ENCODE measurements at regions not wholly inside any gene's neighbourhood (a gene's known extent, or its start where the extent isn't known, plus 50 kb on each side); places are given as distances from the start of the nearest gene placed in this dataset.

DNA sequence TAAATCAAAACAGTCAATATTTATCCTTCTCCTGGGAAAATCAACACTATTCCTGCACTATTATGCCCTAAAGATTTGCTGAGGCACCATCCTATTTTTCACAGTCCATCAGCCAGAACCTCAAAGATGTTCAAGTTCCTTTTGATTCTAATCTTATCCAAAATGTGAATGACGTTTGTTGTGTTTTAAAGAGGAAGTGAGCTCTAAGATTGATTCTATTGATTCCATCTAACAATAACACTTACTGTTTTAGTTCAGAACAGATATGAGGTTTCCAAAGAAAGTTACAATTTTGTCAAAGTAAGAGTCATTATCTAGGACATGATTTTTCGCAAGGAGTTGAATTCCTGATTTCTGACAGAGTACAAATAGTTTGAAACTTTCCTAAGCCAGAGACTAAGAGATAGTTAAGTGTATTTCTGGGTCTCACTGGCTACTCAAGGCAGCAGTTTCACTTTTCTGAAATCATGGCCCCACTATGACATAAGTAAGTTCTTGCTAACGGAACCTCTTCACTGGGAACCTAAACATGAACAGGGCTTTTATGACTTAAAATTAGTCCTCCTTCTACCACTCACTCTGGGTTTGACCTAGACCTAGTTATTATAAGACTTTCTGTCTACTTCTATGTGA, 84.7 kb downstream of the LHX9 start:
- Histone ChIP-seq H3K27me3 (no peaks in the 10 kb centered on the region), H3K36me3 (no peaks in the 10 kb centered on the region), H3K4me1 (no peaks in the 10 kb centered on the region), H3K27ac (no peak overlapping the region), H3K9me3 (no peaks in the 10 kb centered on the region), H3K4me3 (no peak overlapping the region)
- 64 to 67% methylated on average over 3 of the region's 3 CpGs for WGBS, 2 donors (ENCODE audit: low coverage in 1 of 2)
- TF ChIP-seq POLR2A (IDR thresholded peaks at IDR 0.05) (no peak), POLR2AphosphoS5 (IDR thresholded peaks at IDR 0.05) (no peak), EP300 (IDR thresholded peaks at IDR 0.05) (no peak)
- TF ChIP-seq, protein P1, sequence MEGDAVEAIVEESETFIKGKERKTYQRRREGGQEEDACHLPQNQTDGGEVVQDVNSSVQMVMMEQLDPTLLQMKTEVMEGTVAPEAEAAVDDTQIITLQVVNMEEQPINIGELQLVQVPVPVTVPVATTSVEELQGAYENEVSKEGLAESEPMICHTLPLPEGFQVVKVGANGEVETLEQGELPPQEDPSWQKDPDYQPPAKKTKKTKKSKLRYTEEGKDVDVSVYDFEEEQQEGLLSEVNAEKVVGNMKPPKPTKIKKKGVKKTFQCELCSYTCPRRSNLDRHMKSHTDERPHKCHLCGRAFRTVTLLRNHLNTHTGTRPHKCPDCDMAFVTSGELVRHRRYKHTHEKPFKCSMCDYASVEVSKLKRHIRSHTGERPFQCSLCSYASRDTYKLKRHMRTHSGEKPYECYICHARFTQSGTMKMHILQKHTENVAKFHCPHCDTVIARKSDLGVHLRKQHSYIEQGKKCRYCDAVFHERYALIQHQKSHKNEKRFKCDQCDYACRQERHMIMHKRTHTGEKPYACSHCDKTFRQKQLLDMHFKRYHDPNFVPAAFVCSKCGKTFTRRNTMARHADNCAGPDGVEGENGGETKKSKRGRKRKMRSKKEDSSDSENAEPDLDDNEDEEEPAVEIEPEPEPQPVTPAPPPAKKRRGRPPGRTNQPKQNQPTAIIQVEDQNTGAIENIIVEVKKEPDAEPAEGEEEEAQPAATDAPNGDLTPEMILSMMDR (IDR thresholded peaks at IDR 0.05): no peak
- no peak for ATAC-seq

DNA sequence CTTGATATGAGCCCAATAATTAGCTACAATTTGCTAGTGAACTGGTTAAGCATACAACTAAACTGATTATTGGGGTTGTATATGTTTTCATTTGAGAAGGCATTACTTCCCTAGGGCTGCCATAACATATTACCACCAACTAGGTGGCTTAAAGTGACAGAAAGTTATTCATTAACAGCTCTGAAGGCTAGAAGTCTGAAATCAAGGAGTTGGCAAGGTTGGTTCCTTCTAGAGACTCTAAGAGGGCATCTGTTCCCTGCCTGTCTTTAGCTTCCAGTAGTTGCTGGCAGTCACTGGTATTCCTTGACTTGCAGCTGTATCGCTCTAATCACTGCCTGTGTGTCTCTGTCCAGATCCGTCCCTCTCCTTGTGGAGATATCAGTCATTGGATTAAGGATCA, 86.3 kb downstream of the LHX9 start:
- no peak overlapping the region for H3K4me3 ChIP-seq
- no peak overlapping the region for H3K27ac ChIP-seq
- no peak for ATAC-seq
- TF ChIP-seq POLR2AphosphoS5 (IDR thresholded peaks at IDR 0.05): no peak
- no peaks in the 10 kb centered on the region for H3K9me3 ChIP-seq
- no peaks in the 10 kb centered on the region for H3K4me1 ChIP-seq
- 71 to 77% methylated on average over 2 of the region's 2 CpGs for WGBS, 2 donors (ENCODE audit: low coverage in 1 of 2)
- H3K27me3 ChIP-seq: no peaks in the 10 kb centered on the region
- no peaks in the 10 kb centered on the region for H3K36me3 ChIP-seq

DNA sequence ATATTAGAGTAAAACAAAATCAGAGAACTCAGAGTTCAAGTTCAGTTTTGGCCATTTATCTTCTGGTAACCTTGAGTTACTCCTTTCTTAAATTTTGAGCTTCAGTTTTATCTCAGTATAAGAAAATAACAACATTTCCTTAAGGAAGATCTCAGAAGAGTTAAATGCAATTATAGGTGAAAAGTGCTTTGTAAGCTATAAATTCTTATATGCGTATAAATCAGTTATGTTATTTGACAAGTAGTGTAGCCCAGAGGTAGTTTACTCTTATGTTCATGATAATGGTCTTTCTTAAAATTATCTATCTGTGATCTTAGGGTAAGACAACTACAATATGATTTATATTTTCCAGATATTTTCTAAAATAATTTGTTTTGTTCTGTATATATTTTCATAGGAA, 89.8 kb downstream of the LHX9 start:
- ATAC-seq: no peak
- no peak for TF ChIP-seq POLR2AphosphoS5 (IDR thresholded peaks at IDR 0.05)
- no peak for TF ChIP-seq EP300 (IDR thresholded peaks at IDR 0.05)
- TF ChIP-seq, protein P1 (IDR thresholded peaks at IDR 0.05): no peak
- TF ChIP-seq POLR2A (IDR thresholded peaks at IDR 0.05): no peak
- peaks cover 0 to 5% (median 0%) of the 10 kb centered on the region in 3 donors for H3K9me3 ChIP-seq
- no peaks in the 10 kb centered on the region for H3K27me3 ChIP-seq
- 87 to 88% methylated on average over 1 of the region's 1 CpG for WGBS, 2 donors (ENCODE audit: low coverage in 1 of 2)
- H3K36me3 ChIP-seq: no peaks in the 10 kb centered on the region
- no peak overlapping the region for H3K27ac ChIP-seq
- no peaks in the 10 kb centered on the region for H3K4me1 ChIP-seq
- no peak overlapping the region for H3K4me3 ChIP-seq

DNA sequence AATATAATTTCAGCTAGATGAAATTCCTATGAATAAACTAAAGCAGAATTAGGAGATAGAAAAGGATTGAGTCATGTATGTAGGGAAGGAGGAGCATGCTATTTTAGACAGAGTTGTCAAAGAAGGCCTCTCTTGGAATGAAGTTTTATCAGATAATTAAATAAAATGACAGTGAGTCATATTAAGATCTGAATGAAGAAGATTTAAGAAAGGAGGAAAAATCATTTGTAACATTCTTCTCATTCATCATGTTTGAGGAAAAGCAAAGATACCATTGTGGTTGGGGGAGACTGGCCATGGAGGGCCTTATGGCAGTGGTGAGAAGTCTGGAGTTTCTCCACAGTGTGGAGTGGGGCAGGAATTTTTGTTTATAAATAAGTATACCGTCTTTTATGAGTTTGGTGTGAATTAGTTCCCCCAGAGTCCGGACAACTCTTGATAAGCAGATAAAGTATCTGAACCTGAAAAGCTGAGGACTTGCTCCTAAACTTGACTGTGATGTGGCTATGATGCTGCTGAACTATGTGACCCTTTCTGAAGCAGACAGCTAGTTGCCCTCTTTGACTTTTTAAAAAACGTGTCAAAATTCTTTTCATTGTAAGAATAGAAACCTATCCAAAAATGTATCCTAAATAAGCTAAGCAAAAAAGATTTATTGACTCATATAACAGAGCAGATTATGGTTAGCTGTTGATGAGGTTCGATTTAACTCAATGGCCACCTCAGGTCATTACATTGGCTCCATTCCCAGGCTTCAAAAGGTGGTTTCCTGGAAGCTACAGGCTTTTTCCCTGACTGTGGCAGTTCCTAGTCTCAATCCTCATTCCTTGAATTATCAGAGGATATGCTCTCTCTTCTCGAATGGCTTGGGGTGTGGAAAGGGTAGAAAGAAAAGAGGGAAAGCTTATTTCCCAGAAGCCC, 90.8 kb downstream of the LHX9 start:
- 62 to 63% methylated on average over 5 of the region's 5 CpGs for WGBS, 2 donors (ENCODE audit: low coverage in 1 of 2)
- Histone ChIP-seq H3K4me1 (no peaks in the 10 kb centered on the region), H3K27ac (no peak overlapping the region), H3K36me3 (no peaks in the 10 kb centered on the region), H3K9me3 (peaks cover 0 to 5% (median 0%) of the 10 kb centered on the region in 3 donors), H3K27me3 (no peaks in the 10 kb centered on the region), H3K4me3 (no peak overlapping the region)
- no peak for TF ChIP-seq EP300 (IDR thresholded peaks at IDR 0.05)
- no peak for TF ChIP-seq POLR2A (IDR thresholded peaks at IDR 0.05)
- no peak for TF ChIP-seq POLR2AphosphoS5 (IDR thresholded peaks at IDR 0.05)
- TF ChIP-seq, protein P1 (IDR thresholded peaks at IDR 0.05): no peak
- ATAC-seq: no peak

DNA sequence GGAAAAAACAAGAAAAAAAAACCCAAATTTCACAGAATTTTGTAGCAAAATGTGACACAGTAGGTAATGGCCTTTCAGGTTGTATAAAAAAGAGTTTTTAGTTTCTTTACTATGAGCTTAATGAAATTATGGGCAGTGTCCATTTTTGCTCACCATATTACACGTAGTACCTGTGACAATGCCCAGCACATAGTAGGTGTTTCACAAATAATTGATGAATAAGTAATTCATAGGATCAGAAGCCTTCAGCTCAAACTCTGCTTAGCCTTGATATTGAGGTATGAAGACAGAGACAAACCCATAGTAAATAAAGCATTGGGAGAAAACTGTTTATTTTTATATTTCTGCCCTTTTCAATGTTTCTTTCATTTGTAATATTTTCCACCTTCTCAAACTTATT, 97.2 kb downstream of the LHX9 start:
- no peaks in the 10 kb centered on the region for H3K36me3 ChIP-seq
- no peak for ATAC-seq
- no peak overlapping the region for H3K4me3 ChIP-seq
- no peak overlapping the region for H3K27ac ChIP-seq
- TF ChIP-seq EP300 (IDR thresholded peaks at IDR 0.05): no peak
- TF ChIP-seq POLR2A (IDR thresholded peaks at IDR 0.05): no peak
- TF ChIP-seq, protein P1 (IDR thresholded peaks at IDR 0.05): no peak
- TF ChIP-seq POLR2AphosphoS5 (IDR thresholded peaks at IDR 0.05): no peak
- no peaks in the 10 kb centered on the region for H3K4me1 ChIP-seq
- H3K27me3 ChIP-seq: no peaks in the 10 kb centered on the region
- H3K9me3 ChIP-seq: peaks cover 0 to 5% (median 0%) of the 10 kb centered on the region in 3 donors
- WGBS, 2 donors (ENCODE audit: low coverage in 1 of 2): 43 to 93% methylated on average over 1 of the region's 1 CpG
